CD4-positive, alpha-beta T cell treated with Interleukin-1 beta for 1 hour (primary cell): ENCODE measurements at regions not wholly inside any gene's neighbourhood (a gene's known extent, or its start where the extent isn't known, plus 50 kb on each side); places are given as distances from the start of the nearest gene placed in this dataset.

ENCODE experiments used
- DNase-seq, 2 donors: peaks; one replicate each; pipeline ENCODE4 v3.0.0-alpha.2; 2020 to 2022

GRCh38 chr3:167958141-167958540, 137.6 kb downstream of the GOLIM4 start:
- DNase-seq: no peak

- DNase-seq: no peak
Observed at GRCh38 chr3:167952969-167953368, 142.8 kb downstream of the GOLIM4 start.

- no peak for DNase-seq
Observed at GRCh38 chr3:167950212-167950611, 145.5 kb downstream of the GOLIM4 start.

- DNase-seq: peak in 1 of 2 donors; percentile 5
Observed at GRCh38 chr3:167941234-167941995, 154.3 kb downstream of the GOLIM4 start.

GRCh38 chr3:167940241-167940640, 155.5 kb downstream of the GOLIM4 start:
- DNase-seq: no peak

DNA sequence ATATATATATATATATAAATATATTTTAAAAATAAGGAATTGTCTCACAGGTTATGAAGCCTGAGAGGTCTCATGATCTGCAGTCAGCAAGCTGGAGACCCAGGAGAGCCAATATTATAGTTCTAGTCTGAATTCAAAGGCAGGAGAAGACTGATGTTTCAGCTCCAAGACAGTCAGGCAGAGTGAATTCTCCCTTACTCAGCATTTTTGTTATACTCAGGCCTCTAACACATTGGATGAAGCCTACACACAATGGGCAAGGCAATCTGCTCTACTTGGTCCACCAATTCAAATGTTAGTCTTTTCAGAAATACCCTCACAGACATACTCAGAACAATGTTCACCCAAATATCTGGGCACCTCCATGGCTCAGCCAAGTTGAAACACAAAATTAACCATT, 157.2 kb downstream of the GOLIM4 start:
- DNase-seq: no peak

- no peak for DNase-seq
Observed at GRCh38 chr3:167936019-167936418, 159.7 kb downstream of the GOLIM4 start.

DNA sequence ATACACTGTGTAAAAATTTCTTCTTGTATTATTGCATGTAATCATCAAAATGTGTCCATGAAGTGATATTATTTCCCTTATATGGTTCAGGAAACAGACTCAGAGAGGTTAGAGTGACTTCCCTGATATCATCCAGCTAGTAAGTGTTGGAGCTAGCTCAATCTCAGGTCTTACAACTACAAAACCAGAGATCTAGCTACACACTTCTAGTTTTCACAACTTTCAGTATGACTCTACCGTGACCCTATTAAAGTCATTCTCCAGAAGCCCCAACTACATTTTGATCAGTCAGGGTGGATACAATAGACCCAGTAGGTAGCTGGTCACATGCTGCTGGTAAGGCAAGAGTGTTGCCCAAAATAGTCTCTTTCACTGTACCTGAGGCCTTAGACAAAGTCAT, 165.3 kb downstream of the GOLIM4 start:
- no peak for DNase-seq

DNA sequence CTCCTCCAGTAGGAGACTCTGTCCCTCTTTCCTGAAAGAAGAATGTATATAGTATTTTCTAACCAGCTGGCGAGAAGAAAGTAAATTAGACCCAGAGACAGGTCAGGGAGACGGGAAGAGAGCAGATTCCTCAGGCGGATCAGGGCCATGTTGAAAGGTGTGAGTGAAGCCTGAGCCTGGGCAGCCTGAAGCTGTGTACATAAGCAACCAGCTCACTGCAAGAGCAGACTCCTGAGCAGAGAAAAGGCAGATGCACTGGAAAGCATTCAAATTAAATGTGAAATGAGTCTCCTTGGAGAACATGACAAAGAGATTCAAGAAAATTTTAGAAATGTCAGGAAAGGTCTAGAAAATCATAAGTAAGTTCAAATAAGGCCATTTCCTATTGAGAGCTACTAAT, 165.8 kb downstream of the GOLIM4 start:
- DNase-seq: no peak

DNA sequence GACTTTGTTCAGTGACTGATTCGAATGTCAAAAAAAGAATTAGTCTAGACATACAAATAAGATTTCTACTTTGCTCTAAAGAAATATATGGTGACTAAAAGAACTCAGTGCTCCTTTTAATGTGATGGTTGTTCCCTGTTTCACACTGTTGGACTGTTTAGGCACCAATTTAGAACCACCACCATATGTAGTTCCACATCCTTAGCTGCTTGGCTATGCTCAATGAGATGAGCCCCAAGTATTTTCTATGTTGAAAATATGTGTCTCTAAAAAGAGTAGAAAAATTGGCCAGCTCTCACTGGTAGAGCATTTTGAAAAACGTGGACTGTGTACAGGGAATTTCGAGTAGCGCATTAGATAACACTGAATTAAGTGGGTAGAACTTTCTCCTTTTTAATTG, 167.3 kb downstream of the GOLIM4 start:
- no peak for DNase-seq

DNA sequence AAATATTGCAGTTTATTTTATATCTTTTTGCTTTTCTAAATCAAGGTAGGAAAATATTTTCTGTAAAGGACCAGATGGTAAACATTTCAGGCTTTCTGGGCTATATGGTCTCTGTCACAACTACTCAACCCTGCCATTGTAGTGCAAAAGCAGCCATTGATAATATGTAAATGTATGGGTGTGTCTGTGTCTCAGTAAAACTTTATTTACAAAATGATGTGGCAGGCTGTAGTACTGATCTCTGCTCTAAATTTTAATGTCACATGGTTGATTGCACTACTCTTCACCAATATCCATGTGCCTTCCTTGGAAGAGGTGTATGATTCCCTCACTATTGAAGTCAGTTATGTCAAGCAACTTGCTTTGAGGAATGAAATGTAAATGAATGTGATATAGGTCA, 175.0 kb downstream of the GOLIM4 start:
- DNase-seq: no peak

DNA sequence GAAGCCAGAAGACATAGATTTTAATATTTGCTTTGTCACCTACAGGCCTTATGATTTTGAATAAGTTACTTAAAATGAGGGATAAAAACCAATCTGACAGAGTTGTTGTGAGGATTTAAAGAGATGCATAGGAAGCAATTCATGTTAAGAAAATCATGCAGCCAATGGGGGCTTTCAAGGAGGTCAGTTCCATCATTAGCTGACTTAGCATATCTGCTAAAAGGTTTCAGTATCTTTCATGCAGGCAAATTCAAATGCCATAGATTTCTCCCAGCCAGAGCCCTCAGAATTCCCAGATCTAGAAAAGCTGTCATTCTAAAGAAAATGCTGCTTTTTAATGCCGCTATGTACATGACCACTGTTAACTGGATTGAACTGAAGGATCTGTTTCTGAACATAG, 176.1 kb downstream of the GOLIM4 start:
- no peak for DNase-seq

DNA sequence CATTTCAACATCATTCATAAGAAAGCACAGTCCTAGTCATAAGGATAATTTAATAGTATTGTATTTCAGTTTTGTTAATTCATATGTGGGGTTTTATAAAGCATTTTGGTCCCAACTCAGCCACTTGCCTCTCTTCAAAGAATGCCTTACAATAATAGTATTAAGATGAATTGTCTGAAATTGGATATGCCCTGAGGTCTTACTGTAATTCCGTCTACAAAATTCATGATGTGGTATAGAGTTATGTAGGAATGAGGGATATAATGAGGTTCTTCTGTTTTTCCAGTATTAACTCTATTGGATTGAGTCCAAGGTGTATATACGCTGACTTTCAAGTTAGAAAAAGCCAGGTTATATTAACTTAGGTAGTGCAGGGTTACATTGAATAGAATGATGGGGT, 177.0 kb downstream of the GOLIM4 start:
- DNase-seq: no peak

DNA sequence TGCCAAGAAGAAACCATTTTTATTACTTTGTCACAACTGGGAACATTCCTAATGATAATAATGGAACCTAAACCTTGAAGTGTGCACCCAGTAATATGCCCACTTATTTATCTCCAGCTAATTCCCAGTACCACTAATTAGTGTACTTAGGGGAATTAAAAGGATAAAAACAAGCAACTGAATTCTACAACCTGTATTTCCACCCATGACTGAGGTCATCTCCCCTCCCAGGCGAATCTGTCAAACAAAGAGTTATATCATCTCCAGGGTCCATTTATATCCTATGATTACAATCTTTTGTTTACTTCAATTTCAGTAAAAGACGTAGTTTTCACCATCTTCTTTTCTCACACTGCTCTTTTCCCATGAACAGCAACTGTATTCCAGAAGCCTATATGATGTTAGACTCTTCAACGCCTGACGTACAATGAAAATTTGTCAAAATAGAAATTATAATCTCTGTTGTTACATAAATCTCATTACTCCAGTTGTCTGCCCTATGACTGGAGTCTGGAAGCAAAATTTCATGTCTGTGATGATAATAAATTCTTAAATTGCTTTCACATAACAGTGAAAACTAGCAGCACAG, 177.6 kb downstream of the GOLIM4 start:
- no peak for DNase-seq

- no peak for DNase-seq
Observed at GRCh38 chr3:167913219-167913835, 177.8 kb downstream of the SERPINI1 start.

DNA sequence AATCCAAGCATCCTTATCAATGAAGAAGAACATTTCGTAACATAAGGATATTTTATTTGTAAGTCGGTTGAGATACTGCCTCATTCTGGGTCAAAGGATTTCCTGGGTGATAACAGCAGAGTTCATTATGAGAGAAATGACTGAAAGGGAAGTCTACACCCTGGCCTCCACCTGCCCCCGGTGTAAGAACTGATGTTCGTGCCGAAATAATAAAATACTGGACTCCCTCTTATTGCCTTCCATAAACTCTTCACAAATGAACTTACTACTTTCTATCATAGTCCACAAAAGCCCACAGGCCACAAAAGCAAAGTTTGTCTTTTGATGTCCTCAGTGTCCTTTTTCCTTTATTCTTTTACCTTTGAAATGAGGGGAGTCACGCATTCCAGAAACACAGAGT, 174.4 kb downstream of the SERPINI1 start:
- DNase-seq: no peak

- no peak for DNase-seq
Observed at GRCh38 chr3:167909504-167909896, 174.0 kb downstream of the SERPINI1 start.

- DNase-seq: no peak
Observed at GRCh38 chr3:167908746-167909503, 173.4 kb downstream of the SERPINI1 start.

DNA sequence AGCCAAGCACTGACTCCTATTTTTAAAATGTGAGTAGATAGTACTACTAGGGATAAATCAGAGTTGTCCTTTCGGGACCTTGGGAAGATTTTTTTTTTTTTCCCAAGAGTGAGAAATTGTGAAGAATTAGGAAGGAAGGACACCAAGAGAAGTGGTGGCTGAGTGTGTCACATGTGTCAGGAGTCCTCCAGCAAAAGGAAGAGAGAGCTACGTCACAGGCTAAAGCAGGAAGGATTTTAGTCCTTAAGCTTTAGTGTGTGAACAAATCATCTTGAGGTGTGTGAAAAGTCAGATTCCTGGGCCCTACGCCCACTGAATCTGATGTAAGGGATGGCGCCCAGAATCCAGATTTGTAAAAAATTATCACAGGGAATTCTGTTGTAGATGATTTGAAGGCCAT, 172.7 kb downstream of the SERPINI1 start:
- DNase-seq: no peak

GRCh38 chr3:167901138-167901537, 165.6 kb downstream of the SERPINI1 start:
- no peak for DNase-seq

DNA sequence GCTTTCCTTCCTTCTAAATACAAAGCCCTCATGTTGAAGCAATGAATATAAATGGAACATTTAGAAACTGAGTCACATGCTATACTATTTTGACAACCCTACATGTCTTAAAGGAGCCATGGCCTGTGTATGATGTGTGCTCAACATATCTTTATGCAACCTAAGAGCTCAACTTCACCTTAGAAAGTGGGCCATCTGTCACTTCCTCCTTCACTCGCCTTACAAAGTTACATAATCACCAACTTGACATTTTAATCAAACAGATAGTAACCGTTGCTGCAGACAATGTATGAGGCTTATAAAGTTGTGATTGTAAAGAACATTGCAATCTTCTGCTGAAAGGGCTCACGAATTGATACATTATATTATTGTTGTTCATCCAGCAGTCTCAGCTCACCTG, 163.6 kb downstream of the SERPINI1 start:
- DNase-seq: no peak

DNA sequence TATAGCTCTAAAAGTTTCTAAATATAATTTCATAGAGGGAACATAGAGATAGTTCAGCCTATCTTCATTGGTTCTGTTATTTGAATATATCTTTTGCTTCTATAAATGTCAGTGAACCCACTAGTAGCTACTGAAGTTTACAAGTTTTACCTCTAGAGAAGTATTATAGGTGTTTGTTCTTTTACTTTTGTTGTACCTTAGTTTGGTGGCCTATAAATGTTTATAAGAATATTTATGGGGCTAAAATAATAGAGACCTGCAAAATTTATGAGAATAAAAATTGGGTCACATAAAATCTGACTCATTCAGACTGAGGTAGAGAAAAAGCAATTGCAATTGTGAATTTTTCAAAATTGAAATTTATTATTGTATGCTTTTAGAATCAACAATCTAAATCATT, 162.6 kb downstream of the SERPINI1 start:
- no peak for DNase-seq

DNA sequence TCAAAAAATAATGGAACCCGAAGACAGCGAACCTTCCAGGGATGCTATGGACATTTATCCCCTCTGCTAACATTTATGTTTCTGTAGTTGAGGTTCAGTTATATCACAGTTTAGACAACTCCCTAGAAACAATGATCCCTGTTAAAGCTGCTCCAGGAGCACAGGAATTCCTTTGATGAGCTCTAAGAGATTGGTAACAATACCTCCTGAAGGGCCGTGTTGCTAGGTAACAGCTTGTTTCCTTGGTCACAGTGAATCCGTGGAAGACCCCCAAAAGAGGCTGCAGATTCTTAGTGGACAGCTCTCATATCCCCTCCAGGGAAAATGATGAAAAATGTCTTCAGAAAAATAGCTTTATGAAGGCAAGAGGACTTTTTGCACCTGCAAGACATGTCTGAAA, 160.2 kb downstream of the SERPINI1 start:
- DNase-seq: no peak

- DNase-seq: no peak
Observed at GRCh38 chr3:167895178-167895577, 159.7 kb downstream of the SERPINI1 start.
